Adrenal gland (tissue), 5 donors: ENCODE measurements at regions not wholly inside any gene's neighbourhood (a gene's known extent, or its start where the extent isn't known, plus 50 kb on each side); places are given as distances from the start of the nearest gene placed in this dataset.

Experiments
- CTCF ChIP-seq, 6 experiments: fragments of 450-650 bp in 4 of 6; fragments of 200-600 bp in 2 of 6; sonication (generic) in 1 of 6; IDR thresholded peaks; 1 replicate in 5 of 6; 2 replicates in 1 of 6; pipeline versions ENCODE4 v1.5.1 to v1.8.0; 2016 to 2021; ENCODE audit warnings: antibody characterized with exemption in 6 of 6, mild to moderate bottlenecking in 2 of 6, moderate library complexity in 1 of 6
- POLR2A ChIP-seq, 2 donors: fragments of 450-650 bp; IDR thresholded peaks; one replicate each; pipeline ENCODE4 v1.6.1; 2017; ENCODE audit warnings: antibody characterized with exemption in 2 of 2, mild to moderate bottlenecking in 2 of 2, moderate library complexity in 1 of 2
- donor health status: DM: no; HTN: no; CAD: no.

DNA sequence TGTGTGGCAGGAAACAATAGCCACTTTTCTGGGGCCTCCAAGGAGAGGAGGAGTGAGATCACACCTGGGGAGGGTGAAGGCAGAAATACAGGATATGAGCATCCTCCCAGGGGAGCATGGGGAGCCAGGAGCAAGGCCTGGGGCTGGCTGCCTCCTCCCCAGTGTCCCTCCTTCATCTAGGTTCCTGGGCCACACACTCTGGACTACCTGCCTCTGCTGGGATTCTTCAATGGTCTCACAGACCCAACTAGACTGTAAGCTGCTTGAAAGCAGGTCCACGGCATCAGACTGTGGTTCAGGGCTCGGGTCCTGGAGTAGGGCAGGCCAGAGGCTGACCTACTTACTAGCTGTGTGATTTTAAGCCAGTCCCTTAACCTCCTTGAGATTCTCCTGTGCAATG lies 94.0 kb downstream of the MCFD2 start:
- TF ChIP-seq CTCF (IDR thresholded peaks at IDR 0.05): no peak
- no peak for TF ChIP-seq POLR2A (IDR thresholded peaks at IDR 0.05)
